Endodermal cell (in vitro differentiated cells): ENCODE measurements at regions not wholly inside any gene's neighbourhood (a gene's known extent, or its start where the extent isn't known, plus 50 kb on each side); places are given as distances from the start of the nearest gene placed in this dataset.

Source experiments
- DNase-seq: peaks from one replicate; pipeline ENCODE4 v3.0.0-alpha.2; 2017
- H3K27ac ChIP-seq: 2 replicates; pipeline ENCODE4 v1.5.1; 2013; ENCODE audit warnings: mild to moderate bottlenecking, low read depth, low read length, moderate library complexity
- H3K27me3 ChIP-seq: 2 replicates; pipeline ENCODE4 v1.6.1; 2013; ENCODE audit warnings: mild to moderate bottlenecking, low read length, moderate library complexity; ENCODE audit not compliant: insufficient read depth, control insufficient read depth, poor library complexity, severe bottlenecking
- H3K36me3 ChIP-seq: 2 replicates; pipeline ENCODE4 v1.7.0; 2013; ENCODE audit warnings: mild to moderate bottlenecking, low read length, moderate library complexity; ENCODE audit not compliant: control insufficient read depth, insufficient read depth
- H3K4me1 ChIP-seq: one replicate; pipeline ENCODE4 v1.7.0; 2013; ENCODE audit warnings: low read length; ENCODE audit not compliant: control insufficient read depth, insufficient read depth
- H3K4me3 ChIP-seq: 2 replicates; pipeline ENCODE4 v1.5.1; 2013; ENCODE audit warnings: mild to moderate bottlenecking, low read length, moderate library complexity
- H3K9ac ChIP-seq: 2 replicates; pipeline ENCODE4 v1.6.1; 2013; ENCODE audit warnings: mild to moderate bottlenecking, low read length, moderate library complexity; ENCODE audit not compliant: poor library complexity, severe bottlenecking; ENCODE audit errors: extremely low read depth
- H3K9me3 ChIP-seq: 2 replicates; pipeline ENCODE4 v1.6.1; 2013; ENCODE audit warnings: mild to moderate bottlenecking, low read length, moderate library complexity; ENCODE audit not compliant: control insufficient read depth
- H3K27ac Mint-ChIP-seq: 2 replicates; pipeline ENCODE4 v1.8.0; 2020; ENCODE audit warnings: mixed read lengths
- H3K27me3 Mint-ChIP-seq: 2 replicates; pipeline ENCODE4 v1.8.0; 2021; ENCODE audit warnings: mild to moderate bottlenecking, mixed read lengths; ENCODE audit not compliant: insufficient read depth
- H3K36me3 Mint-ChIP-seq: 2 replicates; pipeline ENCODE4 v1.8.0; 2020; ENCODE audit warnings: low read depth, mixed read lengths
- H3K4me1 Mint-ChIP-seq: 2 replicates; pipeline ENCODE4 v1.8.0; 2020; ENCODE audit warnings: mixed read lengths
- H3K4me3 Mint-ChIP-seq: 2 replicates; pipeline ENCODE4 v1.8.0; 2020; ENCODE audit warnings: mild to moderate bottlenecking, moderate library complexity, mixed read lengths
- H3K9me3 Mint-ChIP-seq: 2 replicates; pipeline ENCODE4 v1.8.0; 2020; ENCODE audit warnings: mild to moderate bottlenecking, mixed read lengths
- WGBS, 2 experiments: methylation state at CpG; one replicate each; pipeline versions ENCODE4 v1.1.5 to v1.1.7; 2013; ENCODE audit warnings: missing lambda C conversion rate in 2 of 2, mixed read lengths in 1 of 2; ENCODE audit not compliant: insufficient coverage in 1 of 2, insufficient read length in 1 of 2; 5-methylcytosine and 5-hydroxymethylcytosine counted together
- TF ChIP-seq, protein P1 (sequence below): fragments of 200-600 bp; sonication (generic); conservative IDR thresholded peaks from 2 replicates; pipeline ENCODE4 v1.5.0; 2021; ENCODE audit warnings: antibody characterized with exemption, mild to moderate bottlenecking

DNA sequence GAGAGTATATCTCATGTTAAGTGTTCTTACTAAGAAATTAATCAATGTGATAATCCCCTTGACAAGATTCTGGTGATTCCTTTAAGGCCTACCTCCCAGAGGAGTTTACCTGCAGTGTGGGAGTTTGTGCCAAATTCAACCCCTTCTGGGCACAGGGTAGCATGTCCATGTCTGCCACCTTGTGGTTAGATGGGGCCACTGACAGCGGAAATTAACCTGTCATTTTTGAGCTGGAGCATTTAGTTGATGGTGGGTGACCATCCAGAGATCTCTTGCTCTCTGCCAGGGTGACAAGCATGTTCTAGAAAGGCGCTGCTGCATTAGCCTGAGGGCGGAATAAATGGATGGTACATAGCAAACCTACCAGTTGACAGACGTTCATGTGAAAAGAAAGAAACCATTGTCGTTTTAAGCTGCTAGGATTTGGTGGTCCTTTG, 132.2 kb downstream of the FBXO4 start:
- Mint-ChIP-seq H3K36me3 (no peaks in the 10 kb centered on the region), H3K4me3 (no peak overlapping the region), H3K27me3 (peaks cover 16% of the 10 kb centered on the region), H3K4me1 (peaks cover 4% of the 10 kb centered on the region), H3K27ac (no peak overlapping the region), H3K9me3 (no peaks in the 10 kb centered on the region)
- Histone ChIP-seq H3K36me3 (no peaks in the 10 kb centered on the region), H3K9ac (no peak overlapping the region), H3K4me3 (no peak overlapping the region), H3K4me1 (no peaks in the 10 kb centered on the region), H3K9me3 (no peaks in the 10 kb centered on the region), H3K27ac (no peak overlapping the region), H3K27me3 (peaks cover 28% of the 10 kb centered on the region)
- WGBS, 2 experiments: 38 to 46% methylated on average over 4 to 5 of the region's 5 CpGs
- DNase-seq: peak; percentile 89
- TF ChIP-seq, protein P1, sequence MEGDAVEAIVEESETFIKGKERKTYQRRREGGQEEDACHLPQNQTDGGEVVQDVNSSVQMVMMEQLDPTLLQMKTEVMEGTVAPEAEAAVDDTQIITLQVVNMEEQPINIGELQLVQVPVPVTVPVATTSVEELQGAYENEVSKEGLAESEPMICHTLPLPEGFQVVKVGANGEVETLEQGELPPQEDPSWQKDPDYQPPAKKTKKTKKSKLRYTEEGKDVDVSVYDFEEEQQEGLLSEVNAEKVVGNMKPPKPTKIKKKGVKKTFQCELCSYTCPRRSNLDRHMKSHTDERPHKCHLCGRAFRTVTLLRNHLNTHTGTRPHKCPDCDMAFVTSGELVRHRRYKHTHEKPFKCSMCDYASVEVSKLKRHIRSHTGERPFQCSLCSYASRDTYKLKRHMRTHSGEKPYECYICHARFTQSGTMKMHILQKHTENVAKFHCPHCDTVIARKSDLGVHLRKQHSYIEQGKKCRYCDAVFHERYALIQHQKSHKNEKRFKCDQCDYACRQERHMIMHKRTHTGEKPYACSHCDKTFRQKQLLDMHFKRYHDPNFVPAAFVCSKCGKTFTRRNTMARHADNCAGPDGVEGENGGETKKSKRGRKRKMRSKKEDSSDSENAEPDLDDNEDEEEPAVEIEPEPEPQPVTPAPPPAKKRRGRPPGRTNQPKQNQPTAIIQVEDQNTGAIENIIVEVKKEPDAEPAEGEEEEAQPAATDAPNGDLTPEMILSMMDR: peak; percentile 90

DNA sequence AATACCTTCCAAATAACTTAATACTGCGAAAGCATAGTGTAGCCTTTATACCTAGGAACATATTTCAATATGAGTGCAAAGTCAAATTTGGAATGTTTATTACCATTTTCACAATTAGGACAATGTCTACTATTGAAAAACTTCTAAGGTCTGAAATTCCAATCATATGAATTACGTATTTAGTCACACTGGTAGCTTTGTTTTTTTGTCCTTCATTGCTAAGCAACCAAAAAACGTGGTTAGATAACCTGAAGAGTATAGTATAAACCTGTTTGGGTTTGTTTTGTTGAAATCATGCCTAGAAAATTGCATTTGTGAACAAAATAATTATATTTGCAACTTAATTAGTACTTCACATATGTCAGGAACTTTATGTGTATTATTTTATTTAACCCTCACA, 134.2 kb downstream of the FBXO4 start:
- no peaks in the 10 kb centered on the region for H3K36me3 ChIP-seq
- H3K4me3 ChIP-seq: no peak overlapping the region
- Mint-ChIP-seq H3K4me1 (peaks cover 4% of the 10 kb centered on the region), H3K36me3 (no peaks in the 10 kb centered on the region), H3K27me3 (peaks cover 5% of the 10 kb centered on the region), H3K9me3 (no peaks in the 10 kb centered on the region), H3K27ac (no peak overlapping the region), H3K4me3 (no peak overlapping the region)
- H3K4me1 ChIP-seq: no peaks in the 10 kb centered on the region
- peaks cover 12% of the 10 kb centered on the region for H3K27me3 ChIP-seq
- TF ChIP-seq, protein P1: no peak
- DNase-seq: no peak
- WGBS, 2 experiments: 83 to 92% methylated on average over 1 to 3 of the region's 3 CpGs
- H3K27ac ChIP-seq: no peak overlapping the region
- no peaks in the 10 kb centered on the region for H3K9me3 ChIP-seq
- H3K9ac ChIP-seq: no peak overlapping the region

DNA sequence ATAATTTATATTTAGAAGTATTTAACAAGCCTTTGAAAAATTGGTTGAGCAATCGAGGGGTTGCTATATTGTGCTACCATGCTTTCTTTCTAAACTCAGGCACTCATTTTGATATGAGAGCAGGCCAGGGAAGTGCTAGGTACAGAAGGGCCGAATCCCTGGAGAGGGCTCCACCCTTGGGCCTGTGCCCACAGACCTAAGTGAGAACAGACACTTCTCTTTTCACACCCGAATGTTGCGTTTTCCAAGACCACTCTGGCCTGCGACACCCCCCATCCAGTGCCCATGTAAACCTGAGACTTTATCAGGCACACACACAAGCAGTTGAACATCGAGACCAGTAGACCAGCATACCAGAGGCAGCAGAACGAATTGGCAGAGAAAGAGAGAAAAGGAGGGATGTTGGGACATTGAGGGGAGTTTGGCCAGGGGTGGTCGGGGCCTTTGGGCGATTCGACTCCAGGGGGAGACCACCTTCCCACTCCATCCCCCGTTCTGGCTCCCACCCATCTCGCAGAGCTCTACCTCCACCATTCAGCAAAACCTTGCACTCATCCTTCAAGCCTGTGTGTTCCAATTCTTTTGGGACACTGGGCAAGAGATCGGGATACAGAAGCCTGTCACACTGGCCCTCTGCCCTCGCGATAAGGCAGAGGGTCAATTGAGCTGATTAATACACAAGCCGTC, 134.8 kb downstream of the FBXO4 start:
- no peaks in the 10 kb centered on the region for H3K36me3 ChIP-seq
- WGBS, 2 experiments: 88 to 94% methylated on average over 5 to 16 of the region's 16 CpGs
- Mint-ChIP-seq H3K9me3 (no peaks in the 10 kb centered on the region), H3K4me1 (peaks cover 4% of the 10 kb centered on the region), H3K27ac (no peak overlapping the region), H3K36me3 (no peaks in the 10 kb centered on the region), H3K27me3 (peaks cover 5% of the 10 kb centered on the region), H3K4me3 (no peak overlapping the region)
- no peak overlapping the region for H3K4me3 ChIP-seq
- H3K9me3 ChIP-seq: no peaks in the 10 kb centered on the region
- H3K27ac ChIP-seq: no peak overlapping the region
- no peak for DNase-seq
- no peak overlapping the region for H3K9ac ChIP-seq
- H3K27me3 ChIP-seq: peaks cover 12% of the 10 kb centered on the region
- TF ChIP-seq, protein P1: no peak
- no peaks in the 10 kb centered on the region for H3K4me1 ChIP-seq
